IMR-90 (cell line): ENCODE measurements at regions not wholly inside any gene's neighbourhood (a gene's known extent, or its start where the extent isn't known, plus 50 kb on each side); places are given as distances from the start of the nearest gene placed in this dataset.

ENCODE experiments used
- ATAC-seq: fragments of 200-7000 bp; cut with Tn5 transposase; 2 replicates; pipeline ENCODE4 v1.9.1; 2020; ENCODE audit warnings: low read depth, mild to moderate bottlenecking, moderate library complexity
- BruUV-seq: library from RNA; stranded (reverse); fragments of 400-500 nt; replicated peaks from 2 replicates; lab custom pipeline; 2021; lab: Mats Ljungman, UMichigan
- CTCF ChIA-PET: fragments of 300-600 bp; formaldehyde crosslinking; extraction: SDS; loops from one replicate; lab custom pipeline; 2021; ENCODE audit warnings: antibody characterized with exemption; lab: Yijun Ruan, JAX
- POLR2A ChIA-PET: fragments of 300-600 bp; sonication (Branson Sonifier 250); formaldehyde crosslinking; loops from one replicate; lab custom pipeline; 2022; ENCODE audit warnings: antibody characterized with exemption; ENCODE audit not compliant: unreplicated experiment; lab: Charles Lee
- DNase-seq: peaks from one replicate; pipeline ENCODE4 v3.0.0; 2013
- H2AFZ ChIP-seq: replicated peaks from 2 replicates; pipeline ENCODE3; 2013; ENCODE audit warnings: low read length, mild to moderate bottlenecking; ENCODE audit not compliant: poor library complexity
- H2AK5ac ChIP-seq: 2 replicates; pipeline ENCODE4 v1.6.1; 2013; ENCODE audit warnings: low read depth, low read length, inconsistent platforms
- H2AK9ac ChIP-seq: replicated peaks from 2 replicates; pipeline ENCODE3; 2013; ENCODE audit warnings: mild to moderate bottlenecking, low read depth, low read length, moderate library complexity; ENCODE audit not compliant: poor library complexity
- H2BK120ac ChIP-seq: 2 replicates; pipeline ENCODE4 v1.6.1; 2013; ENCODE audit warnings: low read depth, low read length, inconsistent platforms
- H2BK15ac ChIP-seq: 3 replicates; pipeline ENCODE4 v1.6.1; 2013; ENCODE audit warnings: low read depth, low read length, inconsistent platforms
- H2BK20ac ChIP-seq: 2 replicates; pipeline ENCODE4 v1.6.1; 2013; ENCODE audit warnings: low read depth, mild to moderate bottlenecking, inconsistent platforms, low read length, moderate library complexity
- H2BK5ac ChIP-seq: 2 replicates; pipeline ENCODE4 v1.6.1; 2013; ENCODE audit warnings: mild to moderate bottlenecking, low read depth, low read length, inconsistent platforms; ENCODE audit not compliant: poor library complexity, severe bottlenecking
- H3K14ac ChIP-seq: replicated peaks from 2 replicates; pipeline ENCODE4 v1.6.1; 2013; ENCODE audit warnings: low read depth, low read length, inconsistent platforms
- H3K18ac ChIP-seq: 2 replicates; pipeline ENCODE4 v1.6.1; 2013; ENCODE audit warnings: low read depth, low read length, control low read depth
- H3K23ac ChIP-seq: 2 replicates; pipeline ENCODE4 v1.6.1; 2013; ENCODE audit warnings: low read depth, low read length, inconsistent platforms
- H3K27ac ChIP-seq: 2 replicates; pipeline ENCODE4 v1.5.1; 2013; ENCODE audit warnings: mild to moderate bottlenecking, control low read depth, low read length; ENCODE audit not compliant: insufficient read depth
- H3K27me3 ChIP-seq: 2 replicates; pipeline ENCODE4 v1.6.1; 2013; ENCODE audit warnings: low read length; ENCODE audit not compliant: control insufficient read depth, insufficient read depth
- H3K36me3 ChIP-seq: 2 replicates; pipeline ENCODE4 v1.6.1; 2013; ENCODE audit warnings: low read length, mixed read lengths; ENCODE audit not compliant: control insufficient read depth, insufficient read depth
- H3K4ac ChIP-seq: 2 replicates; pipeline ENCODE4 v1.6.1; 2013; ENCODE audit warnings: low read depth, low read length, inconsistent platforms
- H3K4me1 ChIP-seq: 2 replicates; pipeline ENCODE4 v1.6.1; 2013; ENCODE audit warnings: low read length, mixed read lengths; ENCODE audit not compliant: control insufficient read depth, insufficient read depth
- H3K4me2 ChIP-seq: 2 replicates; pipeline ENCODE4 v1.6.1; 2013; ENCODE audit warnings: low read depth, mild to moderate bottlenecking, control low read depth, low read length, moderate library complexity
- H3K4me3 ChIP-seq: 2 replicates; pipeline ENCODE4 v1.5.1; 2013; ENCODE audit warnings: low read depth, mild to moderate bottlenecking, control low read depth, low read length, moderate library complexity; ENCODE audit not compliant: insufficient read depth
- H3K56ac ChIP-seq: 2 replicates; pipeline ENCODE4 v1.6.1; 2013; ENCODE audit warnings: low read length, inconsistent platforms; ENCODE audit not compliant: insufficient read depth; ENCODE audit errors: extremely low read depth
- H3K79me1 ChIP-seq, 2 experiments: 2 replicates each; pipeline ENCODE4 v1.6.1; 2013; ENCODE audit warnings: low read length in 2 of 2, inconsistent platforms in 1 of 2, low read depth in 1 of 2
- H3K9ac ChIP-seq: 2 replicates; pipeline ENCODE4 v1.6.1; 2013; ENCODE audit warnings: low read depth, low read length, control low read depth
- H3K9me1 ChIP-seq: 2 replicates; pipeline ENCODE4 v1.6.1; 2013; ENCODE audit warnings: low read length, inconsistent platforms; ENCODE audit not compliant: insufficient read depth
- H3K9me3 ChIP-seq: 2 replicates; pipeline ENCODE4 v1.6.1; 2013; ENCODE audit warnings: low read length; ENCODE audit not compliant: control insufficient read depth, insufficient read depth
- H4K20me1 ChIP-seq: 2 replicates; pipeline ENCODE4 v1.6.1; 2013; ENCODE audit warnings: low read length, inconsistent platforms; ENCODE audit not compliant: insufficient read depth
- H4K5ac ChIP-seq: 2 replicates; pipeline ENCODE4 v1.6.1; 2013; ENCODE audit warnings: mild to moderate bottlenecking, low read depth, low read length, control low read depth
- H4K8ac ChIP-seq, 2 experiments: 2 replicates each; pipeline ENCODE4 v1.6.1; 2013; ENCODE audit warnings: low read depth in 2 of 2, low read length in 2 of 2, control low read depth in 1 of 2, inconsistent platforms in 1 of 2
- H4K91ac ChIP-seq: 2 replicates; pipeline ENCODE4 v1.6.1; 2013; ENCODE audit warnings: low read depth, low read length, inconsistent platforms; ENCODE audit not compliant: insufficient read depth
- CHD1 ChIP-seq: IDR thresholded peaks from 2 replicates; pipeline ENCODE4 v1.6.1; 2012; ENCODE audit warnings: low read depth, low read length, improper control_type of control experiment
- FOS ChIP-seq: fragments of 150-350 bp; IDR thresholded peaks from 2 replicates; pipeline ENCODE4 v1.6.1; 2016; ENCODE audit warnings: low read depth, low read length
- RAD21 ChIP-seq: IDR thresholded peaks from 2 replicates; pipeline ENCODE4 v1.6.1; 2012; ENCODE audit warnings: low read length, improper control_type of control experiment
- WGBS, 2 experiments: methylation state at CpG; one replicate each; pipeline versions ENCODE4 v1.1.5 to v1.1.7; 2013; ENCODE audit warnings: missing lambda C conversion rate in 2 of 2; ENCODE audit not compliant: insufficient read length in 1 of 2; ENCODE audit errors: extremely low coverage in 2 of 2; 5-methylcytosine and 5-hydroxymethylcytosine counted together
- dilution Hi-C: fragments of 300-500 bp; cut with HindIII; formaldehyde crosslinking; loops from one replicate; pipeline ENCODE4 v1.14.3; 2018; ENCODE audit warnings: low sequenced_read_pairs; ENCODE audit not compliant: unreplicated experiment
- in situ Hi-C: fragments of 300-500 bp; cut with MboI; formaldehyde crosslinking; loops from 3 replicates; pipeline ENCODE4 v1.14.3; 2019; ENCODE audit warnings: low sequenced_read_pairs, inconsistent platforms, mixed read lengths
- intact Hi-C: fragments of 100-400 bp; cut with micrococcal nuclease; formaldehyde crosslinking; loops from 2 replicates; pipeline ENCODE4 v1.10.0; 2022
- TF ChIP-seq, protein P1 (sequence below): conservative IDR thresholded peaks from 2 replicates; pipeline ENCODE4 v1.5.1; 2012; ENCODE audit warnings: mild to moderate bottlenecking, low read depth, low read length, improper control_type of control experiment

DNA sequence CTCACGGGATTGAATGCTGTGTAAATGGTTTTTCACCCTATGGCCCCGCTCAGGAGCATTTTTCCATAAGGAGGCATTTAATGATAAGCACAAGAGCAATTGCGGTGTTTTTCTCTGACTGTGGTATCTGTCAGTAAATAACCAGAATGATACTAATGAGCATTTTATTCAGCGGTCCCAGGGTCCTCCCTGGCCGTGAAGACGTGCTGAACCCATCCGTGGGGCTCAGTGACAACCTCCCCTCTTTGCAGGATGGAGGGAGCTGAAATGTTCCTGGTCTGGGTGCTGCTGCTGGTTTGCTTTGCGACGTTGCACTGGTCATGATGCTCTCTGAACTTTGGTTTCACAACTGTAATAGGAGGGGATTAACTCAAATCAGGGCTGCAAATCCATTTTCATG lies 625.6 kb downstream of the AACS start:
- DNase-seq (no peak), ATAC-seq (no peak)
- Histone ChIP-seq H3K9me1 (no peaks in the 10 kb centered on the region), H3K79me1 (no peaks in the 10 kb centered on the region), H2AK5ac (no peak overlapping the region), H3K27ac (no peak overlapping the region), H2BK15ac (no peak overlapping the region), H2BK120ac (no peak overlapping the region), H4K8ac (no peak overlapping the region), H2BK20ac (no peak overlapping the region), H3K4me3 (no peak overlapping the region), H3K56ac (no peak overlapping the region), H3K27me3 (no peaks in the 10 kb centered on the region), H3K18ac (no peak overlapping the region), H3K14ac (no peak overlapping the region), H3K23ac (no peak overlapping the region), H2AFZ (no peak overlapping the region), H4K91ac (no peak overlapping the region), H3K4me2 (no peak overlapping the region), H3K36me3 (no peaks in the 10 kb centered on the region), H3K4ac (no peak overlapping the region), H3K4me1 (no peaks in the 10 kb centered on the region), H4K20me1 (no peaks in the 10 kb centered on the region), H2AK9ac (no peak overlapping the region), H3K9me3 (peaks cover 41% of the 10 kb centered on the region), H4K5ac (no peak overlapping the region), H3K9ac (no peak overlapping the region), H2BK5ac (no peak overlapping the region)
- ChIA-PET POLR2A (no interaction called here), CTCF (no interaction called here)
- intact Hi-C loops (no loop called here), in situ Hi-C loops (no loop called here), dilution Hi-C loops (no loop called here)
- BruUV-seq = no TSS peak
- WGBS, 2 experiments = no CpG with 5 or more reads among the region's 9 CpGs
- TF ChIP-seq, protein P1, sequence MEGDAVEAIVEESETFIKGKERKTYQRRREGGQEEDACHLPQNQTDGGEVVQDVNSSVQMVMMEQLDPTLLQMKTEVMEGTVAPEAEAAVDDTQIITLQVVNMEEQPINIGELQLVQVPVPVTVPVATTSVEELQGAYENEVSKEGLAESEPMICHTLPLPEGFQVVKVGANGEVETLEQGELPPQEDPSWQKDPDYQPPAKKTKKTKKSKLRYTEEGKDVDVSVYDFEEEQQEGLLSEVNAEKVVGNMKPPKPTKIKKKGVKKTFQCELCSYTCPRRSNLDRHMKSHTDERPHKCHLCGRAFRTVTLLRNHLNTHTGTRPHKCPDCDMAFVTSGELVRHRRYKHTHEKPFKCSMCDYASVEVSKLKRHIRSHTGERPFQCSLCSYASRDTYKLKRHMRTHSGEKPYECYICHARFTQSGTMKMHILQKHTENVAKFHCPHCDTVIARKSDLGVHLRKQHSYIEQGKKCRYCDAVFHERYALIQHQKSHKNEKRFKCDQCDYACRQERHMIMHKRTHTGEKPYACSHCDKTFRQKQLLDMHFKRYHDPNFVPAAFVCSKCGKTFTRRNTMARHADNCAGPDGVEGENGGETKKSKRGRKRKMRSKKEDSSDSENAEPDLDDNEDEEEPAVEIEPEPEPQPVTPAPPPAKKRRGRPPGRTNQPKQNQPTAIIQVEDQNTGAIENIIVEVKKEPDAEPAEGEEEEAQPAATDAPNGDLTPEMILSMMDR = no peak
- TF ChIP-seq RAD21 = no peak
- no peak for TF ChIP-seq FOS
- TF ChIP-seq CHD1 = no peak
